Astrocyte (in vitro differentiated cells and primary cell): ENCODE measurements at regions not wholly inside any gene's neighbourhood (a gene's known extent, or its start where the extent isn't known, plus 50 kb on each side); places are given as distances from the start of the nearest gene placed in this dataset.

Experiments
- DNase-seq: peaks from one replicate; pipeline ENCODE4 v3.0.0-alpha.2; 2010; ENCODE audit warnings: low read depth
- FAIRE-seq: peaks from 2 replicates; lab custom pipeline; 2011; peaks lifted over from hg19 to GRCh38; lab: Jason Lieb, UNC
- H2AFZ ChIP-seq: 2 replicates; pipeline ENCODE4 v1.6.0; 2012; ENCODE audit warnings: low read depth, low read length, inconsistent platforms
- H3K27ac ChIP-seq: 2 replicates; pipeline ENCODE4 v1.5.1; 2011; ENCODE audit warnings: low read depth, low read length, inconsistent platforms
- H3K27me3 ChIP-seq: 2 replicates; pipeline ENCODE4 v1.6.0; 2011; ENCODE audit warnings: low read length, inconsistent platforms; ENCODE audit not compliant: insufficient read depth
- H3K36me3 ChIP-seq: 2 replicates; pipeline ENCODE4 v1.5.1; 2011; ENCODE audit warnings: low read length, inconsistent platforms; ENCODE audit not compliant: insufficient read depth
- H3K4me1 ChIP-seq: 2 replicates; pipeline ENCODE4 v1.5.1; 2011; ENCODE audit warnings: low read length, inconsistent platforms; ENCODE audit not compliant: insufficient read depth
- H3K4me2 ChIP-seq: 2 replicates; pipeline ENCODE4 v1.6.0; 2012; ENCODE audit warnings: low read length, inconsistent platforms
- H3K4me3 ChIP-seq: 2 replicates; pipeline ENCODE4 v1.5.1; 2011; ENCODE audit warnings: low read depth, mild to moderate bottlenecking, low read length, inconsistent platforms; ENCODE audit not compliant: insufficient read depth
- H3K79me2 ChIP-seq: 2 replicates; pipeline ENCODE4 v1.6.0; 2012; ENCODE audit warnings: mild to moderate bottlenecking, low read length, inconsistent platforms; ENCODE audit not compliant: insufficient read depth
- H3K9ac ChIP-seq: 2 replicates; pipeline ENCODE4 v1.6.0; 2012; ENCODE audit warnings: mild to moderate bottlenecking, low read length, inconsistent platforms
- H3K9me3 ChIP-seq: 2 replicates; pipeline ENCODE4 v1.5.1; 2012; ENCODE audit warnings: low read depth, mild to moderate bottlenecking, low read length, inconsistent platforms; ENCODE audit not compliant: insufficient read depth
- H4K20me1 ChIP-seq: 2 replicates; pipeline ENCODE4 v1.6.0; 2012; ENCODE audit warnings: low read length, inconsistent platforms; ENCODE audit not compliant: insufficient read depth
- H3K27ac Mint-ChIP-seq: one replicate; pipeline ENCODE4 v1.8.0; 2021; ENCODE audit warnings: mild to moderate bottlenecking, mixed read lengths; ENCODE audit not compliant: unreplicated experiment
- H3K27me3 Mint-ChIP-seq: one replicate; pipeline ENCODE4 v1.8.0; 2021; ENCODE audit warnings: low read depth, mixed read lengths; ENCODE audit not compliant: unreplicated experiment
- H3K36me3 Mint-ChIP-seq: one replicate; pipeline ENCODE4 v1.8.0; 2021; ENCODE audit warnings: low read depth, mixed read lengths; ENCODE audit not compliant: unreplicated experiment
- H3K4me1 Mint-ChIP-seq: one replicate; pipeline ENCODE4 v1.8.0; 2021; ENCODE audit warnings: low read depth, mixed read lengths; ENCODE audit not compliant: unreplicated experiment
- H3K4me3 Mint-ChIP-seq: one replicate; pipeline ENCODE4 v1.8.0; 2021; ENCODE audit warnings: mild to moderate bottlenecking, moderate library complexity, mixed read lengths; ENCODE audit not compliant: unreplicated experiment
- H3K9me3 Mint-ChIP-seq: one replicate; pipeline ENCODE4 v1.8.0; 2021; ENCODE audit warnings: mild to moderate bottlenecking, mixed read lengths; ENCODE audit not compliant: unreplicated experiment
- EZH2 ChIP-seq: IDR thresholded peaks from 2 replicates; pipeline ENCODE4 v1.6.1; 2012; ENCODE audit warnings: mild to moderate bottlenecking, low read length, inconsistent platforms; ENCODE audit not compliant: insufficient read depth
- TF ChIP-seq, protein P1 (sequence below): IDR thresholded peaks from 2 replicates; pipeline ENCODE4 v1.5.1; 2011; ENCODE audit warnings: low read depth, mild to moderate bottlenecking, inconsistent platforms, low read length, moderate library complexity; ENCODE audit not compliant: insufficient read depth

DNA sequence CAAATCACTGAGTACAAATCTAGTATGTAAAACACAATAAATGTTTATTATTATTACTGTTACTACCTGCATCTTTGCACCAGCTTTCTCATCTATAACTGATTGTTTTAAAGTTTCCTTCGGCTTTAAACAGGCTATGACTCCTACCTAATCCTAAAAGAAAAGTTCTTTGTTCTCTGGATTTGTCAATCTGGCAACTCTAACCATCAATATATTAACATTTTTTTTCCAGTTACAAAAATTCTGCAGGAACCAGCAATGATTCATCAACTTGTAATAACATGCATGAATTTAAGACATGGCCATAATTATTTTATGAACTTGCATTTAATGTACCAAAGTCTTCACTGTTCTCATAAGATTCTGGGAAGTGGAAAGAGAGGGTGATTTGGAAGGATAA, 228.5 kb downstream of the PIK3R1 start:
- H3K36me3 Mint-ChIP-seq: no peaks in the 10 kb centered on the region
- Histone ChIP-seq H2AFZ (no peak overlapping the region), H3K4me2 (no peak overlapping the region), H3K9me3 (no peaks in the 10 kb centered on the region), H3K4me1 (no peaks in the 10 kb centered on the region), H3K36me3 (no peaks in the 10 kb centered on the region), H4K20me1 (no peaks in the 10 kb centered on the region), H3K79me2 (no peaks in the 10 kb centered on the region), H3K9ac (no peak overlapping the region), H3K27ac (no peak overlapping the region), H3K27me3 (no peaks in the 10 kb centered on the region), H3K4me3 (no peak overlapping the region)
- no peak for DNase-seq
- no peak for FAIRE-seq
- no peak for TF ChIP-seq EZH2
- TF ChIP-seq, protein P1, sequence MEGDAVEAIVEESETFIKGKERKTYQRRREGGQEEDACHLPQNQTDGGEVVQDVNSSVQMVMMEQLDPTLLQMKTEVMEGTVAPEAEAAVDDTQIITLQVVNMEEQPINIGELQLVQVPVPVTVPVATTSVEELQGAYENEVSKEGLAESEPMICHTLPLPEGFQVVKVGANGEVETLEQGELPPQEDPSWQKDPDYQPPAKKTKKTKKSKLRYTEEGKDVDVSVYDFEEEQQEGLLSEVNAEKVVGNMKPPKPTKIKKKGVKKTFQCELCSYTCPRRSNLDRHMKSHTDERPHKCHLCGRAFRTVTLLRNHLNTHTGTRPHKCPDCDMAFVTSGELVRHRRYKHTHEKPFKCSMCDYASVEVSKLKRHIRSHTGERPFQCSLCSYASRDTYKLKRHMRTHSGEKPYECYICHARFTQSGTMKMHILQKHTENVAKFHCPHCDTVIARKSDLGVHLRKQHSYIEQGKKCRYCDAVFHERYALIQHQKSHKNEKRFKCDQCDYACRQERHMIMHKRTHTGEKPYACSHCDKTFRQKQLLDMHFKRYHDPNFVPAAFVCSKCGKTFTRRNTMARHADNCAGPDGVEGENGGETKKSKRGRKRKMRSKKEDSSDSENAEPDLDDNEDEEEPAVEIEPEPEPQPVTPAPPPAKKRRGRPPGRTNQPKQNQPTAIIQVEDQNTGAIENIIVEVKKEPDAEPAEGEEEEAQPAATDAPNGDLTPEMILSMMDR: no peak
- H3K4me3 Mint-ChIP-seq: no peak overlapping the region
- H3K9me3 Mint-ChIP-seq: peaks cover 4% of the 10 kb centered on the region
- peaks cover 5% of the 10 kb centered on the region for H3K4me1 Mint-ChIP-seq
- H3K27ac Mint-ChIP-seq: no peak overlapping the region
- H3K27me3 Mint-ChIP-seq: peaks cover 2% of the 10 kb centered on the region

DNA sequence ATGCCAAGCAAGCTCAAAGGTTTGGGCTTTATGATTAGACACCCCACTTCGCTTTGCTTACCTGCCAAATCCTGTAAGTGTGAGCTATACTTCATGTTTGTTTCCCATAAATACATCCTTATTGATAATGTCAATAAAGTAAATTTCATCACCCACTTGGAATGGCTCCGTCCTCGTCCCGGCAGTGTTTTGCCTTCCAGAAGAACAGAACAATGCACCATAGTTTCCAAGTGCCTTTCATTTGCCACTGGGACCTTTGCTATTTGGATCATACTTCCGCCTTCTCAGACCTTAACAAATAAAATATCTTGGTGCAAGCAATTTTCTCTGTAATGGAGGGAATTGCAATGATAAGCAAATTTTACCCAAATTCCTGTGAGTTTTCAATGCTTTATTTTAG, 229.3 kb downstream of the PIK3R1 start:
- H3K9me3 Mint-ChIP-seq: peaks cover 3% of the 10 kb centered on the region
- Histone ChIP-seq H3K4me3 (no peak overlapping the region), H3K36me3 (no peaks in the 10 kb centered on the region), H3K79me2 (no peaks in the 10 kb centered on the region), H4K20me1 (no peaks in the 10 kb centered on the region), H2AFZ (no peak overlapping the region), H3K27ac (no peak overlapping the region), H3K9ac (no peak overlapping the region), H3K4me1 (no peaks in the 10 kb centered on the region), H3K27me3 (no peaks in the 10 kb centered on the region), H3K4me2 (no peak overlapping the region), H3K9me3 (no peaks in the 10 kb centered on the region)
- FAIRE-seq (no peak), DNase-seq (no peak)
- no peaks in the 10 kb centered on the region for H3K36me3 Mint-ChIP-seq
- peaks cover 5% of the 10 kb centered on the region for H3K4me1 Mint-ChIP-seq
- no peak overlapping the region for H3K4me3 Mint-ChIP-seq
- TF ChIP-seq, protein P1: no peak
- no peak for TF ChIP-seq EZH2
- peaks cover 2% of the 10 kb centered on the region for H3K27me3 Mint-ChIP-seq
- no peak overlapping the region for H3K27ac Mint-ChIP-seq

DNA sequence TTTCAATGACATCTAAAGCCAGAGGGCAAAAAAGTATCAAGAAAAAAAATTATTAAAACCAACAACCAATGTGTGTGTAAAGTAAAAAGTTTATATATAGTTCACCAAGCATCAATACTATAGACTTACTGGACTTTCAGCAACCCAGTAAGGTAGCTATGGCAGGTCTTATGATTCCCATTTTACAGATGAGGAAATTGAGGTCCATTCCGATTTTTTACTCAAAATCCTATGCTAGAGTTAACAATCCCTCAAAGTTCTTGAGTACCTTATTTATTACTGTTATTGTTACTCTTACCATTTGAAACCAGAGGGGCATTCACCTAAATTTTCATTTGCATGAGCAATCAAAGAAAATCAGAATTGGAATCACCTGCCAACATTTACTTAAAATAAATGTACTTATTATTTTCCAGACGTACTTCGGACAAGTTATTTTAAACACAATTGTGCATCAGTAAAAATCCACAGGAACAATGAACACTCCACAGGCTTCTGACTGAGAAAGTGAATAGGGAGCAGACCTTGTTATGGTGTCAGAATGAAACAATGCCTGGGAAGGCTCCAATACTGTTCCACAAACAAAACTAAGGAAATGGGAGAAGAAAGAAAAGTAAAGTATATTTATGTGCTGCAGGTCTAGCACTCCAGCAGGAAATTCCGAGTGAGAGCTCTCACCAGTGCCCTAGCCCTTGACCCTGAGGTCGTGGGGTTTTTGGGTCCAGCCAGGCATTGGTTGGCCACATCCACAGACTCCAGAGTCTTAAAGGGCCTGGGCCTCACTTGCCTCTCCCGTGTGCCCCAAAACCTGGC, 229.9 kb downstream of the PIK3R1 start:
- H3K27me3 ChIP-seq: no peaks in the 10 kb centered on the region
- no peak overlapping the region for H3K27ac ChIP-seq
- no peak overlapping the region for H3K9ac ChIP-seq
- Mint-ChIP-seq H3K4me1 (peaks cover 9% of the 10 kb centered on the region), H3K27ac (no peak overlapping the region), H3K27me3 (peaks cover 2% of the 10 kb centered on the region), H3K9me3 (no peaks in the 10 kb centered on the region), H3K4me3 (no peak overlapping the region), H3K36me3 (no peaks in the 10 kb centered on the region)
- no peak overlapping the region for H3K4me2 ChIP-seq
- H3K4me3 ChIP-seq: no peak overlapping the region
- no peaks in the 10 kb centered on the region for H3K79me2 ChIP-seq
- H3K4me1 ChIP-seq: no peaks in the 10 kb centered on the region
- DNase-seq (no peak), FAIRE-seq (no peak)
- H2AFZ ChIP-seq: no peak overlapping the region
- H3K9me3 ChIP-seq: no peaks in the 10 kb centered on the region
- no peaks in the 10 kb centered on the region for H4K20me1 ChIP-seq
- H3K36me3 ChIP-seq: no peaks in the 10 kb centered on the region
- TF ChIP-seq EZH2: no peak
- TF ChIP-seq, protein P1: no peak
